ENCODE measurements at regions not wholly inside any gene's neighbourhood (a gene's known extent, or its start where the extent isn't known, plus 50 kb on each side); places are given as distances from the start of the nearest gene placed in this dataset.

GRCh38 chr18:57927511-57927910, 116.5 kb upstream of the NEDD4L start:
- ATAC-seq: no peak
- intact Hi-C loops (cut with DNase I): no loop called here
- H3K27ac ChIP-seq: no peak overlapping the region

DNA sequence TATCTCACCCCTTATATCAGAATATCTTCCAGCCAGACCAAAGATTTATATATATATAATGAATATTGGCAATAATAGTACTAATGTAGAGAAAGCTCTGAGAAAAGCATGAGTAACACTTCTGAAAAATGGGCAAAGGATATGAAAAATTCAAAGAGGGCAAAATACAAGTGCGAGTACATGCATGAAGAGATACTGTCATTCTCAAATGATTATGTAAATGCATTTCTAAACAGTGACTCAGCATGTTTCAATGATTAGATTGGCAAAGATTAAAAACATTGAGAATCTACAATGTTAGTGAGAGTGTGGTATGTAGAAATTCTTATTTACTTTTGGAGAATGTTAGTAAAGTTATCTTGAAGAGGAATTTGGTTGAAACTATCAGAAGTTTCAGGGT, 118.3 kb upstream of the NEDD4L start:
- intact Hi-C loops (cut with DNase I): no loop called here
- Histone ChIP-seq H3K9me3 (no peaks in the 10 kb centered on the region), H3K4me1 (peaks cover 0 to 5% of the 10 kb centered on the region in 2 donors), H3K27me3 (no peaks in the 10 kb centered on the region), H3K4me3 (no peak overlapping the region), H3K36me3 (no peaks in the 10 kb centered on the region), H3K27ac (no peak overlapping the region)
- TF ChIP-seq, protein P1, sequence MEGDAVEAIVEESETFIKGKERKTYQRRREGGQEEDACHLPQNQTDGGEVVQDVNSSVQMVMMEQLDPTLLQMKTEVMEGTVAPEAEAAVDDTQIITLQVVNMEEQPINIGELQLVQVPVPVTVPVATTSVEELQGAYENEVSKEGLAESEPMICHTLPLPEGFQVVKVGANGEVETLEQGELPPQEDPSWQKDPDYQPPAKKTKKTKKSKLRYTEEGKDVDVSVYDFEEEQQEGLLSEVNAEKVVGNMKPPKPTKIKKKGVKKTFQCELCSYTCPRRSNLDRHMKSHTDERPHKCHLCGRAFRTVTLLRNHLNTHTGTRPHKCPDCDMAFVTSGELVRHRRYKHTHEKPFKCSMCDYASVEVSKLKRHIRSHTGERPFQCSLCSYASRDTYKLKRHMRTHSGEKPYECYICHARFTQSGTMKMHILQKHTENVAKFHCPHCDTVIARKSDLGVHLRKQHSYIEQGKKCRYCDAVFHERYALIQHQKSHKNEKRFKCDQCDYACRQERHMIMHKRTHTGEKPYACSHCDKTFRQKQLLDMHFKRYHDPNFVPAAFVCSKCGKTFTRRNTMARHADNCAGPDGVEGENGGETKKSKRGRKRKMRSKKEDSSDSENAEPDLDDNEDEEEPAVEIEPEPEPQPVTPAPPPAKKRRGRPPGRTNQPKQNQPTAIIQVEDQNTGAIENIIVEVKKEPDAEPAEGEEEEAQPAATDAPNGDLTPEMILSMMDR (IDR thresholded peaks at IDR 0.05): no peak
- ATAC-seq: no peak
- no peak for DNase-seq

More at GRCh38 chr18:57927511-57927910, 116.5 kb upstream of the NEDD4L start:
- Histone ChIP-seq H3K9me3 (no peaks in the 10 kb centered on the region), H3K27me3 (no peaks in the 10 kb centered on the region), H3K4me1 (peaks cover 0 to 5% of the 10 kb centered on the region in 2 donors), H3K36me3 (no peaks in the 10 kb centered on the region), H3K4me3 (no peak overlapping the region)
- TF ChIP-seq, protein P1 (IDR thresholded peaks at IDR 0.05): no peak
- DNase-seq: no peak

DNA sequence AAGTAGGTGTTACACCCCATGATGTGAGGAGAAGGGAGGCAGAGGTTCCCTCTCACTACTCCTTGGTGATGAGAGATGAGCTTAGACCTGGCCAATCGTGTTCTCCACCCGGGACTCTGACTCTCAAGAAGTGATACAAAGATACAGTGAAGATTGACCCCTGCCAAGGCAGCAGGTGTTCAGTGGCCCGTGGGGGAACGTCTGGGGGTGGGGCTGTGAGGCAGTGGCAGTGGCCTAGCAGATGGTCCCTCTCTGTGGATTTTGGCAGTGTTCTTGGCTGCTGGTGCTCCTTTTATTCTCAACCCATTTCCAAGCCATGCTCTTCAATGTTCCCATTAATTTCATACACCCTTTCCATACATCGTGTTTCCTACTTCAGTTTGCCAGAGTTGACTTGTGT, 120.4 kb upstream of the NEDD4L start:
- Histone ChIP-seq H3K9me3 (no peaks in the 10 kb centered on the region), H3K36me3 (no peaks in the 10 kb centered on the region), H3K27me3 (no peaks in the 10 kb centered on the region), H3K4me1 (peaks cover 0 to 5% of the 10 kb centered on the region in 2 donors), H3K27ac (no peak overlapping the region), H3K4me3 (no peak overlapping the region)
- DNase-seq (no peak), ATAC-seq (no peak)
- intact Hi-C loops (cut with DNase I): no loop called here
- TF ChIP-seq, protein P1 (IDR thresholded peaks at IDR 0.05): no peak

- TF ChIP-seq, protein P1 (IDR thresholded peaks at IDR 0.05): no peak
- Histone ChIP-seq H3K9me3 (no peaks in the 10 kb centered on the region), H3K4me3 (no peak overlapping the region), H3K36me3 (no peaks in the 10 kb centered on the region), H3K27me3 (no peaks in the 10 kb centered on the region), H3K4me1 (peaks cover 0 to 5% of the 10 kb centered on the region in 2 donors), H3K27ac (no peak overlapping the region)
- DNase-seq: no peak
- intact Hi-C loops (cut with DNase I): no loop called here
- no peak for ATAC-seq
Measured at GRCh38 chr18:57922885-57923284, 119.8 kb upstream of the ATP8B1 start.

DNA sequence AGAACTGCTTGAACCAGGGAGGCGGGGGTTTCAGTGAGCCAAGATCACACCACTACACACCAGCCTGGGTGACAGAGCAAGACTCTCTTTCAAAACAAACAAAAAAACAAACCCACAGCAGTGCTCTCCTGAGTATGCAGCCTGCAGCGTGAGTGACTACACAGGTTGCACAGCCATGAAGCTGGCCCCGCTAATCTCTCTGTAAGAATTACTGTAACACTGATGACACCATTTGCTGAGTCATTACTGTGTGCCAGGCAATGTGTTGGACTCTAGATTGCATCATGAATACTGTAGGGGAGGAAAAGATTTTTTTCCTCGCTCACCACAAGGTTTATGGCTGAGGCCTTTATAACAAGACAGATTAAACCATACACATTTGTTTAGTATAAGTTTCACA, 118.6 kb upstream of the ATP8B1 start:
- DNase-seq (no peak), ATAC-seq (no peak)
- H3K4me3 ChIP-seq: no peak overlapping the region
- no peak overlapping the region for H3K27ac ChIP-seq
- H3K9me3 ChIP-seq: no peaks in the 10 kb centered on the region
- intact Hi-C loops (cut with DNase I): no loop called here
- H3K36me3 ChIP-seq: no peaks in the 10 kb centered on the region
- no peaks in the 10 kb centered on the region for H3K27me3 ChIP-seq
- TF ChIP-seq, protein P1 (IDR thresholded peaks at IDR 0.05): no peak
- H3K4me1 ChIP-seq: peaks cover 0 to 5% of the 10 kb centered on the region in 2 donors

Data from left lung (tissue), 4 donors.